RWPE1 (cell line): ENCODE measurements at regions not wholly inside any gene's neighbourhood (a gene's known extent, or its start where the extent isn't known, plus 50 kb on each side); places are given as distances from the start of the nearest gene placed in this dataset.

Source experiments
- CTCF ChIA-PET: fragments of 350-600 bp; sonication (Branson Sonifier 250); formaldehyde crosslinking; extraction: SDS; loops from one replicate; lab custom pipeline; 2021; lab: Yijun Ruan, JAX
- POLR2A ChIA-PET: fragments of 400-600 bp; formaldehyde crosslinking; extraction: SDS; loops from one replicate; lab custom pipeline; 2020; ENCODE audit warnings: antibody characterized with exemption; ENCODE audit not compliant: low non-redundant PET; lab: Yijun Ruan, JAX
- DNase-seq: peaks from one replicate; pipeline ENCODE4 v3.0.0; 2012; ENCODE audit warnings: low spot score
- H3K27ac ChIP-seq: fragments of 450-650 bp; 2 replicates; pipeline ENCODE4 v1.5.1; 2017
- TF ChIP-seq, protein P1 (sequence below): fragments of 450-650 bp; conservative IDR thresholded peaks from 2 replicates; pipeline ENCODE4 v1.5.1; 2017; ENCODE audit warnings: low read depth, mild to moderate bottlenecking

DNA sequence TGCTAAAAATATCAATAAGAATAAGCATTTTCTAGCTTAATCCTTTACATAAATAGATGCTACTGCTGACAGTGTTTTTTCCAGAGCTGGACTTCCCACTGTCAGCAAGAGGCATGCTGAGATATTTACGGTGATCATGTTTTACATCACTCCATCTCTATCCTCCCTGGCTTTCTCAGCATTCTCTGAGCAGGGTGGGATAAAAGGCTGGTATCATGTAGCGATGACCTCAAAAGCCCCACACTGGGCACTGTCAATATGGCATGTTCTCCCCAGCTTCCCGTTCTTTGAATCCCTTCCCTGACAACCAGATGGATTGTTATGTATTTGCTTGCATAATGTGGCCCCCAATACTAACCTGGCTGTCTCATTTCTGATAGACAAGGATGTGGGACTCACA, 83.2 kb upstream of the EPHA4 start:
- TF ChIP-seq, protein P1, sequence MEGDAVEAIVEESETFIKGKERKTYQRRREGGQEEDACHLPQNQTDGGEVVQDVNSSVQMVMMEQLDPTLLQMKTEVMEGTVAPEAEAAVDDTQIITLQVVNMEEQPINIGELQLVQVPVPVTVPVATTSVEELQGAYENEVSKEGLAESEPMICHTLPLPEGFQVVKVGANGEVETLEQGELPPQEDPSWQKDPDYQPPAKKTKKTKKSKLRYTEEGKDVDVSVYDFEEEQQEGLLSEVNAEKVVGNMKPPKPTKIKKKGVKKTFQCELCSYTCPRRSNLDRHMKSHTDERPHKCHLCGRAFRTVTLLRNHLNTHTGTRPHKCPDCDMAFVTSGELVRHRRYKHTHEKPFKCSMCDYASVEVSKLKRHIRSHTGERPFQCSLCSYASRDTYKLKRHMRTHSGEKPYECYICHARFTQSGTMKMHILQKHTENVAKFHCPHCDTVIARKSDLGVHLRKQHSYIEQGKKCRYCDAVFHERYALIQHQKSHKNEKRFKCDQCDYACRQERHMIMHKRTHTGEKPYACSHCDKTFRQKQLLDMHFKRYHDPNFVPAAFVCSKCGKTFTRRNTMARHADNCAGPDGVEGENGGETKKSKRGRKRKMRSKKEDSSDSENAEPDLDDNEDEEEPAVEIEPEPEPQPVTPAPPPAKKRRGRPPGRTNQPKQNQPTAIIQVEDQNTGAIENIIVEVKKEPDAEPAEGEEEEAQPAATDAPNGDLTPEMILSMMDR, result no peak
- H3K27ac ChIP-seq, result no peak overlapping the region
- ChIA-PET POLR2A (no interaction called here), CTCF (no interaction called here)
- no peak for DNase-seq

- POLR2A ChIA-PET, result no interaction called here
- TF ChIP-seq, protein P1, result no peak
- CTCF ChIA-PET, result no interaction called here
- no peak for DNase-seq
- no peak overlapping the region for H3K27ac ChIP-seq
These were observed 81.1 kb upstream of the EPHA4 start for GRCh38 chr2:221653182-221653581.

DNA sequence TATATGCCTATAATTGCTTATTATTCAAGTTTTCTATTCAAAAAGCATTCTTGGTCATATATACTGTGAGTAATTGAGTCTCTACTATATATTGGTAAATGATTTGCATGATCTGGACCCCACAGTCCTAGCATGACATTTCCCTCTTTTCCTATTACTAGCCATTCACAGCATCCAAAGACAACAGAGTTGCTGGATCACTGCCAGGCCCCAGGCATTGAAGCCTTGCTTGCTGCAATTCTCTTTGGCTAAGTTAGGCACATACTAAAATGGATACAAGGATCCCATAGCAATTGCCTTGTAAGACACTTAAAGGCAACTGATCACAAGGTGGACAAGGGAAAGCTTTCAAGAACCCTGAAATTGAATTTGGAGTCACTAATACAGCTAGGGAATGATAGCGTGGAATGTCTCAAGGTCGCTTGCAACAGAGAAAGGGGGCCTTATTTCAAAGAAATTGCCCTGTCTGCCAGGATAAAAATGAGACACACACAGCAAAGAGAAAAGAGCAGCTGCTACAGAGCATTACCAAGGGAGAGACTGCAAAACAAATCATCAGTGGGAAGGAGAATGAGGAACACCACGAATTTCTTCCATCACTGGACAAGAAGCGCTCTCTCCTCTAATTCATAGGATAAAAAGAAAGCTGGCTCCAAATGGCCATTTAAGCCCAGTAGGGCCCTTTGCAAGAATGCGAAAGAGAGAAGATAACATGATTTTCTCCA, 77.1 kb upstream of the EPHA4 start:
- DNase-seq, result no peak
- ChIA-PET POLR2A (no interaction called here), CTCF (no interaction called here)
- TF ChIP-seq, protein P1, result no peak
- no peak overlapping the region for H3K27ac ChIP-seq

GRCh38 chr2:221642447-221642846, 70.3 kb upstream of the EPHA4 start:
- POLR2A ChIA-PET, result no interaction called here

GRCh38 chr2:221641181-221641871, 69.2 kb upstream of the EPHA4 start:
- CTCF ChIA-PET, result no interaction called here
- no peak for DNase-seq

More at GRCh38 chr2:221642447-221642846, 70.3 kb upstream of the EPHA4 start:
- H3K27ac ChIP-seq, result no peak overlapping the region
- DNase-seq, result no peak
- TF ChIP-seq, protein P1, result no peak
- CTCF ChIA-PET, result no interaction called here

DNA sequence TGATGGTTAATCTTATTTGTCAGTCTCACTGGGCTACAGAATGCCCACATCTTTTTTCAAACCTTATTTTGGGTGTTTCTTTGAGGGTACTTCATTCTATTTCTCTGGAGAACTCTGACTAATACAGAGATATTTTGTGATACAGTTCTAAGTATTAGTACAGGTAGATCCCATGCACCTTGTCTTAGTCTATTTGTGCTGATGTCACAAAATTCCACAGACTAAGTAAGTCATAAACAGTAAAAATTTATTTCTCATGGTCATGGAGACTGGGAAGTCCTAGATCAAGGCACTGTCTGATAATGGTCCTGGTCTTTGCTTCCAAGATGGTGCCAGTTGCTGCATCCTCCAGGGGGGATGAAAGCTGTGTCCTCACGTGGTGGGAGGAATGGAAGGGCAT, 68.6 kb upstream of the EPHA4 start:
- DNase-seq, result no peak
- no peak overlapping the region for H3K27ac ChIP-seq
- TF ChIP-seq, protein P1, result no peak
- CTCF ChIA-PET, result no interaction called here
- POLR2A ChIA-PET, result no interaction called here

More at GRCh38 chr2:221641181-221641871, 69.2 kb upstream of the EPHA4 start:
- TF ChIP-seq, protein P1, result no peak
- no peak overlapping the region for H3K27ac ChIP-seq
- POLR2A ChIA-PET, result no interaction called here
